PC-3 (cell line): ENCODE measurements at regions not wholly inside any gene's neighbourhood (a gene's known extent, or its start where the extent isn't known, plus 50 kb on each side); places are given as distances from the start of the nearest gene placed in this dataset.

ENCODE experiments used
- ATAC-seq: fragments of 200-7000 bp; cut with Tn5 transposase; 2 replicates; pipeline ENCODE4 v1.9.1; 2020; ENCODE audit warnings: mild to moderate bottlenecking, moderate library complexity
- BruUV-seq: library from RNA; stranded (reverse); fragments of 400-500 nt; replicated peaks from 2 replicates; lab custom pipeline; 2021; lab: Mats Ljungman, UMichigan
- CTCF ChIA-PET: fragments of 300-600 bp; sonication (Branson Sonifier 250); formaldehyde crosslinking; loops from one replicate; lab custom pipeline; 2022; ENCODE audit warnings: antibody characterized with exemption; lab: Charles Lee
- POLR2A ChIA-PET: fragments of 300-600 bp; sonication (Branson Sonifier 250); formaldehyde crosslinking; loops from one replicate; lab custom pipeline; 2022; ENCODE audit warnings: antibody characterized with exemption; ENCODE audit not compliant: unreplicated experiment; lab: Charles Lee
- DNase-seq: peaks from one replicate; pipeline ENCODE4 v3.0.0-alpha.2; 2015
- H2AFZ ChIP-seq: fragments of 300-600 bp; sonication (generic); 2 replicates; pipeline ENCODE4 v1.6.0; 2016; ENCODE audit warnings: antibody characterized with exemption, low read length
- H3F3A ChIP-seq: fragments of 300-600 bp; sonication (generic); one replicate; pipeline ENCODE4 v1.6.0; 2017; ENCODE audit warnings: antibody characterized with exemption, low read length, control low read depth, mild to moderate bottlenecking; ENCODE audit not compliant: unreplicated experiment
- H3K27ac ChIP-seq: fragments of 300-600 bp; sonication (generic); 2 replicates; pipeline ENCODE4 v1.5.1; 2016; ENCODE audit warnings: mild to moderate bottlenecking, low read length
- H3K27me3 ChIP-seq: fragments of 300-600 bp; sonication (generic); 2 replicates; pipeline ENCODE4 v1.6.1; 2016; ENCODE audit warnings: low read length, mixed read lengths
- H3K36me3 ChIP-seq: fragments of 300-600 bp; sonication (generic); 2 replicates; pipeline ENCODE4 v1.6.1; 2016; ENCODE audit warnings: low read depth, mixed run types, low read length, mixed read lengths
- H3K4me1 ChIP-seq: fragments of 300-600 bp; sonication (generic); 2 replicates; pipeline ENCODE4 v1.5.1; 2016; ENCODE audit warnings: low read length; ENCODE audit not compliant: insufficient read depth
- H3K4me2 ChIP-seq: fragments of 300-600 bp; sonication (generic); 2 replicates; pipeline ENCODE4 v1.6.0; 2016; ENCODE audit warnings: low read length
- H3K4me3 ChIP-seq: fragments of 300-600 bp; sonication (generic); 2 replicates; pipeline ENCODE4 v1.5.1; 2016; ENCODE audit warnings: mild to moderate bottlenecking, low read length, mixed read lengths
- H3K79me2 ChIP-seq: fragments of 300-600 bp; sonication (generic); 2 replicates; pipeline ENCODE4 v1.6.1; 2017; ENCODE audit warnings: low read length, mixed read lengths
- H3K9ac ChIP-seq: fragments of 300-600 bp; sonication (generic); 2 replicates; pipeline ENCODE4 v1.6.0; 2016; ENCODE audit warnings: mild to moderate bottlenecking, low read length
- H3K9me2 ChIP-seq: fragments of 300-600 bp; sonication (generic); replicated peaks from 2 replicates; pipeline ENCODE4 v1.6.1; 2016; ENCODE audit warnings: mixed run types, low read length, mixed read lengths
- H3K9me3 ChIP-seq: fragments of 300-600 bp; sonication (generic); 2 replicates; pipeline ENCODE4 v1.6.1; 2016; ENCODE audit warnings: low read length, mixed read lengths
- H4K20me1 ChIP-seq: fragments of 300-600 bp; sonication (generic); 2 replicates; pipeline ENCODE4 v1.6.1; 2016; ENCODE audit warnings: low read length, mixed read lengths
- CTCF ChIP-seq: fragments of 300-600 bp; sonication (generic); conservative IDR thresholded peaks from 2 replicates; pipeline ENCODE4 v1.5.1; 2017; ENCODE audit warnings: antibody characterized with exemption, low read depth, mild to moderate bottlenecking, low read length
- EZH2 ChIP-seq: fragments of 300-600 bp; sonication (generic); IDR thresholded peaks from one replicate; pipeline ENCODE4 v1.6.1; 2017; ENCODE audit warnings: antibody characterized with exemption, mild to moderate bottlenecking, low read length; ENCODE audit not compliant: unreplicated experiment
- EZH2phosphoT487 ChIP-seq: fragments of 300-600 bp; sonication (generic); IDR thresholded peaks from 2 replicates; pipeline ENCODE4 v1.6.1; 2018; ENCODE audit warnings: mild to moderate bottlenecking, antibody characterized with exemption, low read length, borderline replicate concordance
- intact Hi-C: fragments of 100-400 bp; cut with micrococcal nuclease; formaldehyde crosslinking; loops from 2 replicates; pipeline ENCODE4 v1.9.0; 2023

GRCh38 chr4:94006932-94007331, 178.4 kb downstream of the ATOH1 start:
- ATAC-seq (no peak), DNase-seq (no peak)
- Histone ChIP-seq H3K36me3 (no peaks in the 10 kb centered on the region), H3K9me3 (no peaks in the 10 kb centered on the region), H3F3A (no peaks in the 10 kb centered on the region), H3K4me1 (no peaks in the 10 kb centered on the region), H2AFZ (no peak overlapping the region), H3K27ac (no peak overlapping the region), H3K79me2 (no peaks in the 10 kb centered on the region), H3K9me2 (no peaks in the 10 kb centered on the region), H3K27me3 (no peaks in the 10 kb centered on the region), H3K4me2 (no peak overlapping the region), H3K4me3 (no peak overlapping the region), H4K20me1 (no peaks in the 10 kb centered on the region), H3K9ac (no peak overlapping the region)
- intact Hi-C loops, result no loop called here
- no TSS peak for BruUV-seq
- CTCF ChIA-PET, result interaction anchor here (0.6 kb wide), 1 partner anchor 13 kb away, joined by 7 read pairs; no protein-coding TSS in a partner anchor
- POLR2A ChIA-PET, result no interaction called here
- TF ChIP-seq EZH2phosphoT487 (no peak), CTCF (no peak), EZH2 (no peak)

GRCh38 chr4:94011190-94011589, 182.6 kb downstream of the ATOH1 start:
- H3F3A ChIP-seq, result no peaks in the 10 kb centered on the region
- no peaks in the 10 kb centered on the region for H3K27me3 ChIP-seq
- no peaks in the 10 kb centered on the region for H3K9me2 ChIP-seq
- no peak overlapping the region for H3K9ac ChIP-seq
- DNase-seq, result no peak
- ATAC-seq, result no peak
- H3K79me2 ChIP-seq, result no peaks in the 10 kb centered on the region
- BruUV-seq, result no TSS peak
- TF ChIP-seq EZH2phosphoT487, result no peak
- TF ChIP-seq EZH2, result no peak
- TF ChIP-seq CTCF, result no peak
- intact Hi-C loops, result no loop called here
- no peaks in the 10 kb centered on the region for H3K9me3 ChIP-seq
- no peaks in the 10 kb centered on the region for H3K4me1 ChIP-seq
- CTCF ChIA-PET, result no interaction called here
- no peak overlapping the region for H2AFZ ChIP-seq
- no peak overlapping the region for H3K4me2 ChIP-seq
- H3K36me3 ChIP-seq, result no peaks in the 10 kb centered on the region
- H3K27ac ChIP-seq, result no peak overlapping the region
- no peaks in the 10 kb centered on the region for H4K20me1 ChIP-seq
- H3K4me3 ChIP-seq, result no peak overlapping the region
- POLR2A ChIA-PET, result no interaction called here

GRCh38 chr4:94014484-94015136, 186.1 kb downstream of the ATOH1 start:
- no peak overlapping the region for H3K4me3 ChIP-seq
- no peak for DNase-seq
- H3K79me2 ChIP-seq, result no peaks in the 10 kb centered on the region
- no peaks in the 10 kb centered on the region; the same call in 1 of the 2 replicates for H3K27me3 ChIP-seq
- H3K4me2 ChIP-seq, result no peak overlapping the region
- no TSS peak for BruUV-seq
- no peak for TF ChIP-seq CTCF
- TF ChIP-seq EZH2, result no peak
- no peak for TF ChIP-seq EZH2phosphoT487
- intact Hi-C loops, result no loop called here
- H3F3A ChIP-seq, result no peaks in the 10 kb centered on the region
- H3K9me2 ChIP-seq, result no peaks in the 10 kb centered on the region
- no peaks in the 10 kb centered on the region for H3K4me1 ChIP-seq
- H3K36me3 ChIP-seq, result no peaks in the 10 kb centered on the region
- H3K9me3 ChIP-seq, result no peaks in the 10 kb centered on the region
- no peak overlapping the region for H2AFZ ChIP-seq
- no peak overlapping the region for H3K27ac ChIP-seq
- ChIA-PET POLR2A (no interaction called here), CTCF (no interaction called here)
- no peak for ATAC-seq
- H3K9ac ChIP-seq, result no peak overlapping the region
- no peaks in the 10 kb centered on the region for H4K20me1 ChIP-seq
